Esophagus squamous epithelium (tissue), 4 donors: ENCODE measurements at regions not wholly inside any gene's neighbourhood (a gene's known extent, or its start where the extent isn't known, plus 50 kb on each side); places are given as distances from the start of the nearest gene placed in this dataset.

ENCODE experiments used
- POLR2A ChIP-seq, 4 donors: fragments of 450-650 bp; IDR thresholded peaks; one replicate each; pipeline ENCODE4 v1.6.1; 2017; ENCODE audit warnings: antibody characterized with exemption in 4 of 4, mild to moderate bottlenecking in 4 of 4, moderate library complexity in 3 of 4
- TF ChIP-seq, protein P1 (sequence below), 6 experiments: fragments of 450-650 bp in 4 of 6; fragments of 200-600 bp in 2 of 6; sonication (generic) in 2 of 6; IDR thresholded peaks; one replicate each; pipeline ENCODE4 v1.5.1; 2016 to 2019; ENCODE audit warnings: antibody characterized with exemption in 6 of 6, mild to moderate bottlenecking in 4 of 6, moderate library complexity in 4 of 6

DNA sequence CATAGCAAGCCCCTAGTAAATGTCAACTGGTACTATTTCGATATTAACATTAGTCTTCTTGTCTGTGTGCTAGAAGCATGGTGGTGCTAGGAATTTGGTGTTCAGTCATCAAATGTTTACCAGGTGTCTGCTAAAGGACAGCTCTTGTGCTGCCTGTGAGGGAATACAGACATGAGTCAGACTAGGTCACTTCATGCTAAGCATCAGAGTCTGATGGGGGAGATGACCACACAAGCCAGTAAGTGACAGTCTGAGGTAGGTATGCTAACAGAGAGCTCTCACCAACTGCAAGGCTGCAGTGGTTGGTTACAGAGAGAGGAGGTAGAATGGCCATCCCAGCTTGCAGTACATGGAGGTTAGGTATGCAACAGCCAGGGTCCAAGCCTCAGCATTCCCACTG is 320.9 kb downstream of the CDK5RAP2 start:
- no peak for TF ChIP-seq POLR2A (IDR thresholded peaks at IDR 0.05)
- TF ChIP-seq, protein P1, sequence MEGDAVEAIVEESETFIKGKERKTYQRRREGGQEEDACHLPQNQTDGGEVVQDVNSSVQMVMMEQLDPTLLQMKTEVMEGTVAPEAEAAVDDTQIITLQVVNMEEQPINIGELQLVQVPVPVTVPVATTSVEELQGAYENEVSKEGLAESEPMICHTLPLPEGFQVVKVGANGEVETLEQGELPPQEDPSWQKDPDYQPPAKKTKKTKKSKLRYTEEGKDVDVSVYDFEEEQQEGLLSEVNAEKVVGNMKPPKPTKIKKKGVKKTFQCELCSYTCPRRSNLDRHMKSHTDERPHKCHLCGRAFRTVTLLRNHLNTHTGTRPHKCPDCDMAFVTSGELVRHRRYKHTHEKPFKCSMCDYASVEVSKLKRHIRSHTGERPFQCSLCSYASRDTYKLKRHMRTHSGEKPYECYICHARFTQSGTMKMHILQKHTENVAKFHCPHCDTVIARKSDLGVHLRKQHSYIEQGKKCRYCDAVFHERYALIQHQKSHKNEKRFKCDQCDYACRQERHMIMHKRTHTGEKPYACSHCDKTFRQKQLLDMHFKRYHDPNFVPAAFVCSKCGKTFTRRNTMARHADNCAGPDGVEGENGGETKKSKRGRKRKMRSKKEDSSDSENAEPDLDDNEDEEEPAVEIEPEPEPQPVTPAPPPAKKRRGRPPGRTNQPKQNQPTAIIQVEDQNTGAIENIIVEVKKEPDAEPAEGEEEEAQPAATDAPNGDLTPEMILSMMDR (IDR thresholded peaks at IDR 0.05), result no peak
